A673 (cell line): ENCODE measurements at regions not wholly inside any gene's neighbourhood (a gene's known extent, or its start where the extent isn't known, plus 50 kb on each side); places are given as distances from the start of the nearest gene placed in this dataset.

Experiments used
- BruUV-seq: library from RNA; stranded (reverse); fragments of 400-500 nt; replicated peaks from 2 replicates; lab custom pipeline; 2021; lab: Mats Ljungman, UMichigan
- CTCF ChIA-PET: fragments of 300-600 bp; sonication (Branson Sonifier 250); formaldehyde crosslinking; loops from one replicate; lab custom pipeline; 2022; ENCODE audit warnings: antibody characterized with exemption; lab: Charles Lee
- POLR2A ChIA-PET: fragments of 300-600 bp; sonication (Branson Sonifier 250); formaldehyde crosslinking; loops from one replicate; lab custom pipeline; 2022; ENCODE audit warnings: antibody characterized with exemption; ENCODE audit not compliant: low non-redundant PET; lab: Charles Lee
- DNase-seq: peaks from one replicate; pipeline ENCODE4 v3.0.0-alpha.2; 2015; ENCODE audit warnings: low spot score
- H3K27ac ChIP-seq: fragments of 200-600 bp; sonication (generic); 2 replicates; pipeline ENCODE4 v1.5.1; 2016; ENCODE audit warnings: mixed run types, low read depth, mild to moderate bottlenecking, mixed read lengths, antibody characterized with exemption, low read length; ENCODE audit not compliant: poor library complexity, severe bottlenecking
- H3K27me3 ChIP-seq: fragments of 200-600 bp; sonication (generic); replicated peaks from 2 replicates; pipeline ENCODE4 v1.6.1; 2017; ENCODE audit warnings: mixed run types, low read depth, mild to moderate bottlenecking, mixed read lengths, antibody characterized with exemption, low read length; ENCODE audit not compliant: insufficient read depth, poor library complexity
- H3K36me3 ChIP-seq: fragments of 200-600 bp; sonication (generic); 2 replicates; pipeline ENCODE4 v1.6.1; 2016; ENCODE audit warnings: mixed run types, mild to moderate bottlenecking, mixed read lengths, antibody characterized with exemption, low read length; ENCODE audit not compliant: insufficient read depth, poor library complexity, severe bottlenecking
- H3K4me1 ChIP-seq: fragments of 200-600 bp; sonication (generic); 2 replicates; pipeline ENCODE4 v1.6.1; 2017; ENCODE audit warnings: mixed run types, mild to moderate bottlenecking, mixed read lengths, antibody characterized with exemption, low read length; ENCODE audit not compliant: insufficient read depth, poor library complexity, severe bottlenecking
- H3K4me3 ChIP-seq: fragments of 200-600 bp; sonication (generic); 2 replicates; pipeline ENCODE4 v1.5.1; 2016; ENCODE audit warnings: low read depth, mixed run types, mild to moderate bottlenecking, mixed read lengths, low read length; ENCODE audit not compliant: poor library complexity, severe bottlenecking
- H3K9me3 ChIP-seq: fragments of 200-600 bp; sonication (generic); 2 replicates; pipeline ENCODE4 v1.6.1; 2016; ENCODE audit warnings: mixed run types, low read depth, mild to moderate bottlenecking, mixed read lengths, antibody characterized with exemption, low read length; ENCODE audit not compliant: poor library complexity, severe bottlenecking
- EZH2 ChIP-seq: fragments of 200-600 bp; sonication (generic); IDR thresholded peaks from 2 replicates; pipeline ENCODE4 v1.6.1; 2017; ENCODE audit warnings: borderline replicate concordance, low read depth, mild to moderate bottlenecking, mixed read lengths, antibody characterized with exemption, low read length; ENCODE audit not compliant: poor library complexity, severe bottlenecking
- intact Hi-C: fragments of 100-400 bp; cut with micrococcal nuclease; formaldehyde crosslinking; loops from one replicate; pipeline ENCODE4 v1.10.0; 2022; ENCODE audit not compliant: unreplicated experiment
- TF ChIP-seq, protein P1 (sequence below): fragments of 300-800, 200-600 bp; sonication (generic); conservative IDR thresholded peaks from 2 replicates; pipeline ENCODE4 v1.5.1; 2017; ENCODE audit warnings: low read depth, mild to moderate bottlenecking, antibody characterized with exemption, low read length, moderate library complexity, mixed read lengths

- no peaks in the 10 kb centered on the region for H3K36me3 ChIP-seq
- H3K4me3 ChIP-seq, result no peak overlapping the region
- H3K27ac ChIP-seq, result no peak overlapping the region
- ChIA-PET POLR2A (no interaction called here), CTCF (no interaction called here)
- H3K4me1 ChIP-seq, result no peaks in the 10 kb centered on the region
- H3K9me3 ChIP-seq, result no peaks in the 10 kb centered on the region
- no peak for TF ChIP-seq EZH2
- TF ChIP-seq, protein P1, sequence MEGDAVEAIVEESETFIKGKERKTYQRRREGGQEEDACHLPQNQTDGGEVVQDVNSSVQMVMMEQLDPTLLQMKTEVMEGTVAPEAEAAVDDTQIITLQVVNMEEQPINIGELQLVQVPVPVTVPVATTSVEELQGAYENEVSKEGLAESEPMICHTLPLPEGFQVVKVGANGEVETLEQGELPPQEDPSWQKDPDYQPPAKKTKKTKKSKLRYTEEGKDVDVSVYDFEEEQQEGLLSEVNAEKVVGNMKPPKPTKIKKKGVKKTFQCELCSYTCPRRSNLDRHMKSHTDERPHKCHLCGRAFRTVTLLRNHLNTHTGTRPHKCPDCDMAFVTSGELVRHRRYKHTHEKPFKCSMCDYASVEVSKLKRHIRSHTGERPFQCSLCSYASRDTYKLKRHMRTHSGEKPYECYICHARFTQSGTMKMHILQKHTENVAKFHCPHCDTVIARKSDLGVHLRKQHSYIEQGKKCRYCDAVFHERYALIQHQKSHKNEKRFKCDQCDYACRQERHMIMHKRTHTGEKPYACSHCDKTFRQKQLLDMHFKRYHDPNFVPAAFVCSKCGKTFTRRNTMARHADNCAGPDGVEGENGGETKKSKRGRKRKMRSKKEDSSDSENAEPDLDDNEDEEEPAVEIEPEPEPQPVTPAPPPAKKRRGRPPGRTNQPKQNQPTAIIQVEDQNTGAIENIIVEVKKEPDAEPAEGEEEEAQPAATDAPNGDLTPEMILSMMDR, result no peak
- BruUV-seq, result no TSS peak
- H3K27me3 ChIP-seq, result peaks cover 77% of the 10 kb centered on the region
- intact Hi-C loops, result no loop called here
- no peak for DNase-seq
These were observed 223.2 kb upstream of the GNAI1 start for GRCh38 chr7:79911420-79911819.

DNA sequence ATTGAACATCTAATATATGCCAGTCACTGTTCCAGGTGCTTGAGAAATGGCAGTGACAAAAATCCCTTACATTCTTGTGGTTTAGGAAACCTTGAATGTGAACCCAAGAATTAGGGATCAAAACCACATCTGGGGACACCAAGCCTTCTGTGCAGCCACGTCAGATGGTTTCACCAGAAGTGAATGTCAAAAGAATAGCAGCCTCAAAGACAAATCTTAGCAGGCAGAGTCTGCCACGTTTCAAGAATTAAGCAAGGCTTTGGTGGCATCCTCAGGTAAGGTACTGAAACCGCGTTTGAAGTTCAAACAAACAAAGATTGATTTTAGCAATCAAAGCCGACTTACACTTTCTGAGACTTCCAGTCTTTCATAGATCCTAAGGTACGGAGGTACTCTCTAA is 225.5 kb upstream of the GNAI1 start:
- H3K27ac ChIP-seq, result no peak overlapping the region
- H3K27me3 ChIP-seq, result peaks cover 72% of the 10 kb centered on the region
- H3K4me1 ChIP-seq, result no peaks in the 10 kb centered on the region
- intact Hi-C loops, result no loop called here
- ChIA-PET POLR2A (no interaction called here), CTCF (interaction anchor here (0.5 kb wide), 1 partner anchor 480 kb away, joined by 3 read pairs; no protein-coding TSS in a partner anchor)
- H3K9me3 ChIP-seq, result no peaks in the 10 kb centered on the region
- no TSS peak for BruUV-seq
- no peak overlapping the region for H3K4me3 ChIP-seq
- TF ChIP-seq EZH2, result no peak
- TF ChIP-seq, protein P1, result no peak
- no peak for DNase-seq
- H3K36me3 ChIP-seq, result no peaks in the 10 kb centered on the region

- Histone ChIP-seq H3K4me3 (no peak overlapping the region), H3K36me3 (no peaks in the 10 kb centered on the region), H3K27ac (no peak overlapping the region), H3K9me3 (no peaks in the 10 kb centered on the region), H3K27me3 (peaks cover 46% of the 10 kb centered on the region), H3K4me1 (no peaks in the 10 kb centered on the region)
- no peak for DNase-seq
- intact Hi-C loops, result no loop called here
- TF ChIP-seq, protein P1, result no peak
- TF ChIP-seq EZH2, result no peak
- CTCF ChIA-PET, result no interaction called here
- BruUV-seq, result no TSS peak
- POLR2A ChIA-PET, result no interaction called here
These were observed 237.5 kb upstream of the GNAI1 start for GRCh38 chr7:79897166-79897565.
